ENCODE measurements at regions not wholly inside any gene's neighbourhood (a gene's known extent, or its start where the extent isn't known, plus 50 kb on each side); places are given as distances from the start of the nearest gene placed in this dataset.

- no TSS peak for BruUV-seq (replicated peaks)
Measured at GRCh38 chr1:5329068-5329739, 663.0 kb downstream of the NPHP4 start.

GRCh38 chr1:5324883-5325282 lies 667.3 kb downstream of the NPHP4 start:
- no peak for DNase-seq
- no peak for TF ChIP-seq CTCF (IDR thresholded peaks at IDR 0.05; ENCODE audit: unreplicated experiment)
- no peak overlapping the region for H3K4me3 Mint-ChIP-seq (ENCODE audit: low read depth, unreplicated experiment)
- peaks cover 9% of the 10 kb centered on the region for H3K9me3 Mint-ChIP-seq (ENCODE audit: low read depth, unreplicated experiment)
- no TSS peak for BruUV-seq (replicated peaks)
- intact Hi-C loops (cut with micrococcal nuclease; ENCODE audit: unreplicated experiment) = no loop called here
- H3K4me1 Mint-ChIP-seq (ENCODE audit: low read depth, unreplicated experiment) = no peaks in the 10 kb centered on the region
- H3K27ac Mint-ChIP-seq (ENCODE audit: unreplicated experiment) = no peak overlapping the region
- no peaks in the 10 kb centered on the region for H3K27me3 Mint-ChIP-seq (ENCODE audit: unreplicated experiment)
- H3K36me3 Mint-ChIP-seq (ENCODE audit: insufficient read depth, unreplicated experiment) = no peaks in the 10 kb centered on the region
- CTCF ChIA-PET = no interaction called here

More at GRCh38 chr1:5329068-5329739, 663.0 kb downstream of the NPHP4 start:
- CTCF ChIA-PET = no interaction called here
- no peaks in the 10 kb centered on the region for H3K27me3 Mint-ChIP-seq (ENCODE audit: unreplicated experiment)
- no peaks in the 10 kb centered on the region for H3K36me3 Mint-ChIP-seq (ENCODE audit: insufficient read depth, unreplicated experiment)
- no peaks in the 10 kb centered on the region for H3K4me1 Mint-ChIP-seq (ENCODE audit: low read depth, unreplicated experiment)
- peaks cover 7% of the 10 kb centered on the region for H3K9me3 Mint-ChIP-seq (ENCODE audit: low read depth, unreplicated experiment)
- no peak for TF ChIP-seq CTCF (IDR thresholded peaks at IDR 0.05; ENCODE audit: unreplicated experiment)
- DNase-seq = no peak
- H3K4me3 Mint-ChIP-seq (ENCODE audit: low read depth, unreplicated experiment) = no peak overlapping the region
- intact Hi-C loops (cut with micrococcal nuclease; ENCODE audit: unreplicated experiment) = no loop called here
- H3K27ac Mint-ChIP-seq (ENCODE audit: unreplicated experiment) = no peak overlapping the region

- BruUV-seq (replicated peaks) = no TSS peak
- TF ChIP-seq CTCF (IDR thresholded peaks at IDR 0.05; ENCODE audit: unreplicated experiment) = no peak
- intact Hi-C loops (cut with micrococcal nuclease; ENCODE audit: unreplicated experiment) = no loop called here
- Mint-ChIP-seq H3K27ac (ENCODE audit: unreplicated experiment) (no peak overlapping the region), H3K36me3 (ENCODE audit: insufficient read depth, unreplicated experiment) (no peaks in the 10 kb centered on the region), H3K4me1 (ENCODE audit: low read depth, unreplicated experiment) (no peaks in the 10 kb centered on the region), H3K4me3 (ENCODE audit: low read depth, unreplicated experiment) (no peak overlapping the region), H3K27me3 (ENCODE audit: unreplicated experiment) (no peaks in the 10 kb centered on the region), H3K9me3 (ENCODE audit: low read depth, unreplicated experiment) (peaks cover 16% of the 10 kb centered on the region)
- CTCF ChIA-PET = no interaction called here
- no peak for DNase-seq
Measured at GRCh38 chr1:5318143-5318816, 663.9 kb downstream of the AJAP1 start.

GRCh38 chr1:5317391-5317790 lies 663.0 kb downstream of the AJAP1 start:
- BruUV-seq (replicated peaks) = no TSS peak
- no peaks in the 10 kb centered on the region for H3K27me3 Mint-ChIP-seq (ENCODE audit: unreplicated experiment)
- no peak for TF ChIP-seq CTCF (IDR thresholded peaks at IDR 0.05; ENCODE audit: unreplicated experiment)
- intact Hi-C loops (cut with micrococcal nuclease; ENCODE audit: unreplicated experiment) = no loop called here
- no peak overlapping the region for H3K4me3 Mint-ChIP-seq (ENCODE audit: low read depth, unreplicated experiment)
- DNase-seq = no peak
- H3K9me3 Mint-ChIP-seq (ENCODE audit: low read depth, unreplicated experiment) = peaks cover 16% of the 10 kb centered on the region
- CTCF ChIA-PET = no interaction called here
- no peak overlapping the region for H3K27ac Mint-ChIP-seq (ENCODE audit: unreplicated experiment)
- H3K36me3 Mint-ChIP-seq (ENCODE audit: insufficient read depth, unreplicated experiment) = no peaks in the 10 kb centered on the region
- H3K4me1 Mint-ChIP-seq (ENCODE audit: low read depth, unreplicated experiment) = no peaks in the 10 kb centered on the region
